ENCODE measurements at regions not wholly inside any gene's neighbourhood (a gene's known extent, or its start where the extent isn't known, plus 50 kb on each side); places are given as distances from the start of the nearest gene placed in this dataset.

DNA sequence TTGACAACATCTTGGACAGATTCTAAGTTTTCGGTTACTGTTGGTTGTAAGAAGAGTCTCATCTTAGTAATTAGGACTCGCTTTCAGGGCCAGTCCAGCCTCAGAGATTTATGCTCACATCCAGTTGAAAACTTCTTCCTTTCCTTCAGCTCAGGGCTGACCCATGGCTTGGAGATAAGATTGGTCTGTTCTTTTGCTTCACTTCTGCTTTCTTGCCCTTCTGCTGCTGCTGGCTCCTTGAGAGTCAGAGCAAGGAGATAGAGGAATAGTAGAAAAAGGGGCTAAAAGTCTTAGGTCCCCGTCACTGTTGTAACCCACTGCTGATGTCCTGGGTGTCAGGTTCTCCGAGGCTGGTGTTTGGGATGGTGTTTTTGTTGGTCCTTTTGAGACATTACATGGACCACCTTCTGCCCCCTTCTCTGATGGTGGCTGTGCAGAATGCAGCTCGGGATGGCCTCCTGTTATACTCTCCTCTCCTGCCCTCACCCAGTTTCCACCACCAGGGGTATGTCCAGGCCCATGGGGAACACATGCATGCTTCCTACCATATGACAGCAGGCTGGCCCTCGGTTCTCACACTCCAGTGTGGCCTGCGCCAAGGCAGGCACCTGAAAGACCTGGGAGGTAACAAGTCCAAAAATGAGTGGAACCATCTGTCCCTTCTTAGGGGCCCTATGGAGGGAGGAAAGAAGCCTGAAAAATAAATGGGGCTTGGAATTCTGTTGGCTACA is 67.8 kb upstream of the PCBD1 start:
- TF ChIP-seq, protein P1, sequence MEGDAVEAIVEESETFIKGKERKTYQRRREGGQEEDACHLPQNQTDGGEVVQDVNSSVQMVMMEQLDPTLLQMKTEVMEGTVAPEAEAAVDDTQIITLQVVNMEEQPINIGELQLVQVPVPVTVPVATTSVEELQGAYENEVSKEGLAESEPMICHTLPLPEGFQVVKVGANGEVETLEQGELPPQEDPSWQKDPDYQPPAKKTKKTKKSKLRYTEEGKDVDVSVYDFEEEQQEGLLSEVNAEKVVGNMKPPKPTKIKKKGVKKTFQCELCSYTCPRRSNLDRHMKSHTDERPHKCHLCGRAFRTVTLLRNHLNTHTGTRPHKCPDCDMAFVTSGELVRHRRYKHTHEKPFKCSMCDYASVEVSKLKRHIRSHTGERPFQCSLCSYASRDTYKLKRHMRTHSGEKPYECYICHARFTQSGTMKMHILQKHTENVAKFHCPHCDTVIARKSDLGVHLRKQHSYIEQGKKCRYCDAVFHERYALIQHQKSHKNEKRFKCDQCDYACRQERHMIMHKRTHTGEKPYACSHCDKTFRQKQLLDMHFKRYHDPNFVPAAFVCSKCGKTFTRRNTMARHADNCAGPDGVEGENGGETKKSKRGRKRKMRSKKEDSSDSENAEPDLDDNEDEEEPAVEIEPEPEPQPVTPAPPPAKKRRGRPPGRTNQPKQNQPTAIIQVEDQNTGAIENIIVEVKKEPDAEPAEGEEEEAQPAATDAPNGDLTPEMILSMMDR (IDR thresholded peaks at IDR 0.05) = no peak
- no peak for TF ChIP-seq POLR2A (IDR thresholded peaks at IDR 0.05)
